ENCODE measurements at regions not wholly inside any gene's neighbourhood (a gene's known extent, or its start where the extent isn't known, plus 50 kb on each side); places are given as distances from the start of the nearest gene placed in this dataset.

DNA sequence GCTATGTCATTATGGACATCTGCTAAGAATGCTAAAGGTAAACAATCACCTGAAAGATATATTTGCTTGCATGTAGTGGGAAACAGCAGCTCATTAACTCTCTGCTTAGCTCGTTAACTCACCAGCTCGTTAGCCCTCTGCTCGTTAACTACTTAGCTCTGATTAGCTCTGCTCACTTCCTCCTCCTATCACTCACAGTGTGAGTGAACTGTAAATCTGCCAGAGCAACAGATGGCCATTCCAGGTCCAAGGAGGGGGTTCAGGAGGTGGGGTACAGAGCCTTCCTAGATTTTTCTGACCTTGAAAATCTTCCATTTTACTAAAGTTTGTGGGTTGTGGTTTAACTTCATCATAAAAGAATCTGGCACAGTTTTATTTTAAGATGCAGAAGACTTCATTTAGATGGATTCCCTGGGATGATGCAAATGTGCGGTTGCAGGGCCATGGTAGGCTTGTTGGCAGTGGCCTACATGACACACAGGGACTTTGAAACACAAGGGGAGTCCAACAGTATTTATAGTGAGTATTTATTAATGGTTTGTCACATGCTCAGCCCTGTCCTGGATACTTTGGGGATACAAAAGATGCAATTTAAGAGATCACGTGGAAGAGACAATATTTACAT, 1633.7 kb upstream of the CELF4 start:
- 86% methylated on average over 5 of the region's 5 CpGs for WGBS (ENCODE audit: insufficient coverage)
- H3K4me3 Mint-ChIP-seq = no peak overlapping the region
- TF ChIP-seq, protein P1, sequence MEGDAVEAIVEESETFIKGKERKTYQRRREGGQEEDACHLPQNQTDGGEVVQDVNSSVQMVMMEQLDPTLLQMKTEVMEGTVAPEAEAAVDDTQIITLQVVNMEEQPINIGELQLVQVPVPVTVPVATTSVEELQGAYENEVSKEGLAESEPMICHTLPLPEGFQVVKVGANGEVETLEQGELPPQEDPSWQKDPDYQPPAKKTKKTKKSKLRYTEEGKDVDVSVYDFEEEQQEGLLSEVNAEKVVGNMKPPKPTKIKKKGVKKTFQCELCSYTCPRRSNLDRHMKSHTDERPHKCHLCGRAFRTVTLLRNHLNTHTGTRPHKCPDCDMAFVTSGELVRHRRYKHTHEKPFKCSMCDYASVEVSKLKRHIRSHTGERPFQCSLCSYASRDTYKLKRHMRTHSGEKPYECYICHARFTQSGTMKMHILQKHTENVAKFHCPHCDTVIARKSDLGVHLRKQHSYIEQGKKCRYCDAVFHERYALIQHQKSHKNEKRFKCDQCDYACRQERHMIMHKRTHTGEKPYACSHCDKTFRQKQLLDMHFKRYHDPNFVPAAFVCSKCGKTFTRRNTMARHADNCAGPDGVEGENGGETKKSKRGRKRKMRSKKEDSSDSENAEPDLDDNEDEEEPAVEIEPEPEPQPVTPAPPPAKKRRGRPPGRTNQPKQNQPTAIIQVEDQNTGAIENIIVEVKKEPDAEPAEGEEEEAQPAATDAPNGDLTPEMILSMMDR (IDR thresholded peaks at IDR 0.05) = no peak
- no peaks in the 10 kb centered on the region for H3K36me3 ChIP-seq (ENCODE audit: control insufficient read depth, insufficient read depth, low read length)
- no peaks in the 10 kb centered on the region for H3K4me1 ChIP-seq (ENCODE audit: control insufficient read depth, insufficient read depth, low read length)
- H3K27ac Mint-ChIP-seq = no peak overlapping the region
- no peak for ATAC-seq
- no peaks in the 10 kb centered on the region for H3K27me3 Mint-ChIP-seq (ENCODE audit: low read depth in 2 of 2)
- intact Hi-C loops (cut with micrococcal nuclease) = no loop called here
- H3K4me3 ChIP-seq (ENCODE audit: low read length) = no peak overlapping the region
- no peak overlapping the region for H3K27ac ChIP-seq (ENCODE audit: low read length)
- peaks cover 15 to 16% of the 10 kb centered on the region in 2 donors for H3K9me3 Mint-ChIP-seq
- no peaks in the 10 kb centered on the region for H3K36me3 Mint-ChIP-seq
- no peaks in the 10 kb centered on the region for H3K27me3 ChIP-seq (ENCODE audit: control insufficient read depth, insufficient read depth, low read length)
- no peaks in the 10 kb centered on the region for H3K4me1 Mint-ChIP-seq
- DNase-seq = no peak
- H3K9me3 ChIP-seq (ENCODE audit: control insufficient read depth, insufficient read depth, low read length) = peaks cover 3% of the 10 kb centered on the region

GRCh38 chr18:39198376-39198775, 1632.8 kb upstream of the CELF4 start:
- intact Hi-C loops (cut with micrococcal nuclease) = no loop called here
- H3K4me3 ChIP-seq (ENCODE audit: low read length) = no peak overlapping the region
- H3K27ac ChIP-seq (ENCODE audit: low read length) = no peak overlapping the region
- H3K36me3 Mint-ChIP-seq = no peaks in the 10 kb centered on the region
- TF ChIP-seq, protein P1 (IDR thresholded peaks at IDR 0.05) = no peak
- H3K9me3 Mint-ChIP-seq = peaks cover 15 to 18% of the 10 kb centered on the region in 2 donors
- no peaks in the 10 kb centered on the region for H3K4me1 ChIP-seq (ENCODE audit: control insufficient read depth, insufficient read depth, low read length)
- no peak overlapping the region for H3K4me3 Mint-ChIP-seq
- WGBS (ENCODE audit: insufficient coverage) = 79% methylated on average over 4 of the region's 4 CpGs
- DNase-seq = no peak
- H3K27me3 Mint-ChIP-seq (ENCODE audit: low read depth in 2 of 2) = no peaks in the 10 kb centered on the region
- no peaks in the 10 kb centered on the region for H3K36me3 ChIP-seq (ENCODE audit: control insufficient read depth, insufficient read depth, low read length)
- peaks cover 3% of the 10 kb centered on the region for H3K9me3 ChIP-seq (ENCODE audit: control insufficient read depth, insufficient read depth, low read length)
- no peak for ATAC-seq
- no peaks in the 10 kb centered on the region for H3K4me1 Mint-ChIP-seq
- no peak overlapping the region for H3K27ac Mint-ChIP-seq
- H3K27me3 ChIP-seq (ENCODE audit: control insufficient read depth, insufficient read depth, low read length) = no peaks in the 10 kb centered on the region

DNA sequence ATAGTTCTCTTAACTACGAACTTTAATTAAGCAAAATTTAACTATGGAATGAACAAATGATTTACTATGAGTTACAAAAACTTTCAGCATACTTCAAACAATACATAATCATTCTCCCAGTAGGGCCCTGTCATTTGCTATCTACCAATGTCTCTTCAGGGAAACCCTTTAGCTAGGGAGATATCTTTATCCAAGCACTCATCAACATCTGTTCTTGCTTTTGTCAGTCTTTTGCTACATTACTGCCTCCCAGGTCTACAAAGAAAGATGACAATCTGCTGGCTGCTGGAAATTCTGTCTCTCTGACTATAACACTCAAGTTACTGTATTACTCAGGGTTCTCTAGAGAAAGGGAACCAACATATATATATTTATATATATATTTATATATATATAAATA, 1626.3 kb upstream of the CELF4 start:
- ATAC-seq = no peak
- no peaks in the 10 kb centered on the region for H3K36me3 Mint-ChIP-seq

More for the DNA sequence above, 1626.3 kb upstream of the CELF4 start:
- no peak overlapping the region for H3K4me3 ChIP-seq (ENCODE audit: low read length)
- H3K27ac Mint-ChIP-seq = no peak overlapping the region
- H3K4me3 Mint-ChIP-seq = no peak overlapping the region
- no peak overlapping the region for H3K27ac ChIP-seq (ENCODE audit: low read length)
- WGBS (ENCODE audit: insufficient coverage) = no CpG with 5 or more reads among the region's 1 CpG
- TF ChIP-seq, protein P1 (IDR thresholded peaks at IDR 0.05) = no peak
- no peaks in the 10 kb centered on the region for H3K27me3 ChIP-seq (ENCODE audit: control insufficient read depth, insufficient read depth, low read length)
- no peak for DNase-seq
- intact Hi-C loops (cut with micrococcal nuclease) = no loop called here
- H3K9me3 Mint-ChIP-seq = peaks cover 7 to 15% of the 10 kb centered on the region in 2 donors
- no peaks in the 10 kb centered on the region for H3K27me3 Mint-ChIP-seq (ENCODE audit: low read depth in 2 of 2)
- H3K9me3 ChIP-seq (ENCODE audit: control insufficient read depth, insufficient read depth, low read length) = no peaks in the 10 kb centered on the region
- H3K36me3 ChIP-seq (ENCODE audit: control insufficient read depth, insufficient read depth, low read length) = no peaks in the 10 kb centered on the region
- H3K4me1 Mint-ChIP-seq = no peaks in the 10 kb centered on the region
- H3K4me1 ChIP-seq (ENCODE audit: control insufficient read depth, insufficient read depth, low read length) = no peaks in the 10 kb centered on the region
